ENCODE measurements at regions not wholly inside any gene's neighbourhood (a gene's known extent, or its start where the extent isn't known, plus 50 kb on each side); places are given as distances from the start of the nearest gene placed in this dataset.
"Not testable (repeated sequence)": the region's sequence is repeated elsewhere in the genome, so short reads cannot be mapped to it uniquely, and the experiment has no call there.

DNA sequence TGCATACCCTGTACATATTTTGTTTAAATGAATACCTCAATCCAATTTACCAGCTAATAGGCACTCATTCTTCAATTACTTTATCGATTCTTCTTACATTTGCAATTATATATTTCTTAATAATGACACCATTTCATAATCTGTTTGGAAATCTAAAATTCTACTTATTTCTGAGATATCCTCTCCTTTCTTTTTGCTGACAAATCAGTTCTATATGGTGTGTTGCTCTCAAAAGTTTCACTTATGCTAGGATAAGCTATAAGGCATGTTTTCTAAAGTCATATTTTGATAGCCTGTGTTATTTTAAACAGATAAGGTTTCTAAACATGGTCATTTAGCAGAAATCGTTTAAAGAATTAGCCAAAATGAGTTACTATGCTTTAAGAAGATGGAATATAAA lies 140.6 kb upstream of the GJE1 start:
- Histone ChIP-seq H3K4me3 (no peak overlapping the region), H3K4me1 (no peaks in the 10 kb centered on the region), H3K36me3 (replicated peaks) (no peaks in the 10 kb centered on the region), H3K27me3 (ENCODE audit: low read depth) (no peaks in the 10 kb centered on the region), H3K9me3 (no peaks in the 10 kb centered on the region; the same call in none of the 2 replicates)
- in situ Hi-C loops (cut with MboI; ENCODE audit: low sequenced_read_pairs), result loop anchor here (25.0 kb wide), 1 partner anchor 120 kb away; no protein-coding TSS in a partner anchor
- no peak for DNase-seq (ENCODE audit: low spot score in 2 of 2)

DNA sequence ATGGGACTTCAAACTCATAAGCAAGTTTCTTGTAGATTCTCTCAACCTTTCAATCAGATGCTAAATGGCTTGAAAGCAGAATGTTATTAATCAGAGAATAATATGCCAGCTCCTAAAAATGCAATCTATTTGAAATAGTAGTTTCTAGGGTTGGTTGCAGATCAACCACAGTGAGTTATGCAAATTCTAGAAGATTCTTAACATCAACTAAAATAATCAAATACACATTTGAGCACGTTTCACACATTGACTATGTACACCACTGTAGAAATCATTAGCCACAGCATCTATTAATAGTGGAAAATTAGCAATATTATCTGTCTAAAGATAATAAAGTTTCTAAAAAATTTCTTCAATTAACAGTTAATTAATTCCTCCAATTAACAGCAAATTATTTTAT lies 141.9 kb upstream of the GJE1 start:
- Histone ChIP-seq H3K4me3 (no peak overlapping the region), H3K9me3 (no peaks in the 10 kb centered on the region; the same call in 1 of the 2 replicates), H3K36me3 (replicated peaks) (no peaks in the 10 kb centered on the region), H3K4me1 (no peaks in the 10 kb centered on the region), H3K27me3 (ENCODE audit: low read depth) (no peaks in the 10 kb centered on the region)
- no peak for DNase-seq (ENCODE audit: low spot score in 2 of 2)
- in situ Hi-C loops (cut with MboI; ENCODE audit: low sequenced_read_pairs), result loop anchor here (25.0 kb wide), 1 partner anchor 121 kb away; no protein-coding TSS in a partner anchor

DNA sequence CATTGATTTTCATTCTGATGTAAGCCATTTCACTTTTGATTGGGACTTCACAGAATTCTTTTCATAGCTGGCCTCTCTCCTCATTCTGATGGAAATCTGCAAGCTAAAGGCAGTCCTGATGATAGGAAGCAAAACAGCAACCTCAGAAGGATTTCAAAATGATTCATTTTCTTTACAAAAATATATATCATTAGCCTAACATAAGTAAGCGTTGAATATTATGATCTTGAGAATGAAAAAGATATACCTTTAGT lies 143.1 kb upstream of the GJE1 start:
- no peaks in the 10 kb centered on the region for H3K36me3 ChIP-seq (replicated peaks)
- H3K4me1 ChIP-seq, result no peaks in the 10 kb centered on the region
- no peak overlapping the region for H3K4me3 ChIP-seq
- H3K27me3 ChIP-seq (ENCODE audit: low read depth), result no peaks in the 10 kb centered on the region
- no peak for DNase-seq (ENCODE audit: low spot score in 2 of 2)
- in situ Hi-C loops (cut with MboI; ENCODE audit: low sequenced_read_pairs), result loop anchor here (25.0 kb wide), 1 partner anchor 123 kb away; no protein-coding TSS in a partner anchor
- no peaks in the 10 kb centered on the region for H3K9me3 ChIP-seq

DNA sequence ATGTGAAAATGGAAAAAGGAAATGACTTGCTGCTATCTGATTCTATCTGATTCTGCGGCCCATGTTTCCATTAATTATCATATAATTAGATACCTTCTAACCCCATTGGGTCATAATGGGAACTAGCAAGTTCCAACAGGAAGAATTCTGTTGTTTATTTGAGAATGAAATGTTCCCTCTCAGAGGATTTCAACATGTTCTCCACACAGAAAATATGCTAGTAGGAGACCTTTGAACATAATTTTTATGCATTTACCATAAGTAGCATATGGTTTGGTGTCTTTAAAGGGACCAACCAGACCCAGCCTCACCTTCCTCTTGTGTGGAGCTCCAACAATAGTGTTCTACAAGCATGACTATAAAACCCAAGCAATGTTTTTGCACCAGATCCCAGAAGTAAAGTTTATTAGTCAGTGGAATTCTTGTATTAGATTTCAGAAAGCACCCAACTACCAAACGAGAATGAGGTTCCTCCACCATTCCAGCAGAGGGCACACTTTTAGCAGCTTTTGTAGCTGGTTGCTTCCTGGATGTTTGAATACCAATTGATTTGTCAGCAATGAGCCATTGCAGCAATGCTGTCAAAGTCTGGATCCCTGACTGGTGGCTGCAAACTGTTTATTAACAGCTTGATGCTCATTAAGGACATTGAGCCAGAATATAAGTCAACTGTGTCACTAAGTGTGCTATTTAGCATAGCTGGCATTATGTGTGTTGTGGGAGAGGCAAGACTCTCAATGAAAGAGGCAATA lies 143.6 kb upstream of the GJE1 start:
- DNase-seq (ENCODE audit: low spot score in 2 of 2), result peak; percentile 47 to 54
- Histone ChIP-seq H3K4me1 (no peaks in the 10 kb centered on the region), H3K9me3 (no peaks in the 10 kb centered on the region), H3K36me3 (replicated peaks) (no peaks in the 10 kb centered on the region), H3K27me3 (ENCODE audit: low read depth) (no peaks in the 10 kb centered on the region), H3K4me3 (no peak overlapping the region)
- in situ Hi-C loops (cut with MboI; ENCODE audit: low sequenced_read_pairs), result loop anchor here (25.0 kb wide), 1 partner anchor 123 kb away; no protein-coding TSS in a partner anchor

DNA sequence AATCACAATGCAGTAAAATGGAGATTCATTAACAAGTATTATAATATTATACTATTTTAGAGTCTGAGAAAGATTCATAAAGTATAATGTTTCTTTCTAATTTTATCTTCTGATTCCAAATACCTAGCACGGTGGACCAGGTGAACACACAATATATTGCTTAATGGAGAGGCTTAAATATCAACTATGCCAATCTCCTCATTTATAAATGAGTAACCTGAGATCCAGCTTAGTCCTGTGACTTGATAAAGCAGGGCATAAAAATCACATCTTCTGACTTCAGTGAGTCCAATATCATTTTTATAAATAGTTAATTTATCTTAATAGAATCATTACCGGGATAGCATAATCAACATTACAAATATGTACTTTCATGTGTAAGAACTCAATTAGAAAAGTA lies 144.4 kb upstream of the GJE1 start:
- in situ Hi-C loops (cut with MboI; ENCODE audit: low sequenced_read_pairs), result loop anchor here (25.0 kb wide), 1 partner anchor 124 kb away; no protein-coding TSS in a partner anchor
- DNase-seq (ENCODE audit: low spot score in 2 of 2), result no peak

DNA sequence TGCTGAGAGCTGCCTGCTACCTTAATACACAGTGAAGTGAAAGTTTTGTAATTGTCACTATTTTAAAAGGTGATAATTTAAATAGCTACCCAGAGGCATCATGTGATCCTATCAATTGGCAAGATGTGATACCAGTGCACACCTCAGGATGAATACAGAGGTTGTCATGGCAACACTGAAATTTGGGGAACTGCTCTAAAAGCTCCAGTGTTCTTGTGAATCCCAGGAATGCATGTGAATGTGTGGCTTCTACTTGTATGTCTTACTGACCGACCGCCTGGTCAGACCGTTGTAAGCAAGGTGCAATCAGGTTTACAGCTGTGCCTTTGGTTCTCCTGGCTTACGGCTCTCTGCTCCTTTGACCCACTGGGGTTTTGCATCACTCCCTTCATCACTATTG lies 146.3 kb upstream of the GJE1 start:
- DNase-seq (ENCODE audit: low spot score in 2 of 2), result no peak
- Histone ChIP-seq H3K9me3 (no peaks in the 10 kb centered on the region), H3K36me3 (replicated peaks) (no peaks in the 10 kb centered on the region), H3K4me3 (no peak overlapping the region), H3K27me3 (ENCODE audit: low read depth) (no peaks in the 10 kb centered on the region), H3K4me1 (no peaks in the 10 kb centered on the region)
- in situ Hi-C loops (cut with MboI; ENCODE audit: low sequenced_read_pairs), result loop anchor here (25.0 kb wide), 1 partner anchor 126 kb away; no protein-coding TSS in a partner anchor

More for the DNA sequence above, 144.4 kb upstream of the GJE1 start:
- no peaks in the 10 kb centered on the region for H3K4me1 ChIP-seq
- no peaks in the 10 kb centered on the region for H3K36me3 ChIP-seq (replicated peaks)
- no peaks in the 10 kb centered on the region for H3K9me3 ChIP-seq
- no peaks in the 10 kb centered on the region for H3K27me3 ChIP-seq (ENCODE audit: low read depth)
- H3K4me3 ChIP-seq, result no peak overlapping the region

DNA sequence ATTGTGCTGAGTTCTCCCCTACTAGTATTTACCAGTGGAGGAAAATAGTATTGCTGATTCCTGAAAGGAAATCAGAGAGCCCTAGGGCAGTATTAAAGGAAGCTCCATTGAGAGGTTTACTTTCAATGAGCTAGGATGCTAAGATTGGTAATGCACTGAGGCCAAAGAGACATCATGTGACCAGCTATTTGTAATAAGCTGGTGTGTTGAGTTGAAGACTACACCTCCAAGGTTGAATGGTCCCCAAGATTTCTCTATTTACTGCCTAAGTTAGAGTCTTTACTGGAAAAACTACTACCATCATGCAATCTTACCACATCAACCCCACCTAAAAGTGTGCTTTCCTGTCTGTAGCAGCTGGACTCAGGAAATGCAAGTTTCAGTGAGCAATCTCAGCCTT lies 151.5 kb upstream of the GJE1 start:
- in situ Hi-C loops (cut with MboI; ENCODE audit: low sequenced_read_pairs), result loop anchor here (25.0 kb wide), 1 partner anchor 131 kb away; no protein-coding TSS in a partner anchor
- H3K27me3 ChIP-seq (ENCODE audit: low read depth), result no peaks in the 10 kb centered on the region
- H3K4me1 ChIP-seq, result no peaks in the 10 kb centered on the region
- H3K9me3 ChIP-seq, result no peaks in the 10 kb centered on the region
- no peaks in the 10 kb centered on the region for H3K36me3 ChIP-seq (replicated peaks)
- no peak for DNase-seq (ENCODE audit: low spot score in 2 of 2)
- H3K4me3 ChIP-seq, result no peak overlapping the region

DNA sequence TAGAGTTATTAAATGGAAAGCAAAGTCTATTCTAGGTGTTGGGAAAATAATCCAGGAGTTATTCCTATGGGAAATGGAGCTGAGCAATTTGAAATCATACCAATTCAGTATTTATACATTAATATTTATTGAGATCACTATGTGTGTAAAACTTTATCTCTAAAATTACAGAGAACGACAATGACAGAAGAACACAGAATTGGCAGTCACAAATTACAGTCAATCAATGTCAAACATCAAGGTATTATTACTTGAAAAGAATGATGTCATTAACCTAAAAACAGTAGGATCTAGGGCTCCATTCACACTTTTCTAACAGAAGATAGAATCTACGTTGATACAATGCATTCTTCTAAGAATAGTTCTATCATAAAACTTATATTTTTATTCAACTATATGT lies 154.9 kb upstream of the GJE1 start:
- in situ Hi-C loops (cut with MboI; ENCODE audit: low sequenced_read_pairs), result loop anchor here (25.0 kb wide), 1 partner anchor 135 kb away; no protein-coding TSS in a partner anchor

DNA sequence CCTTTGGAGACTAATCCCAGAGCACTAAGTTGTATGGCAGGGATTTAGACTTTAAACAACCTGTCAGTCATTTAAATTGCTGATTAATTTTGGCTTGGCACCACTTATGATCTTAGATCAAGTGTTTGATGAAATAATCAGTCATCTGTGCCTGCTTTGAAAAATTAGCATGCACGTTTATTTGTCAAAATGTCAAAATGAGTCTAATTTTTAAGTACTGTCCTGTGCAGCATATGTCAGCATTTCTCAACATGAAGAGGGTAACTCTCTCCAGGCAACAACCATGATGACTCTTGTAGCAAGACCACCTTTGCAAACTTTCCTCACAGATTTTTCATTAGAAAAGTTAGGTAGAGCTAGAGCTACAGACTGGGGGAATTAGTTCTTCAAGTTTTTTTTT lies 155.7 kb upstream of the GJE1 start:
- DNase-seq (ENCODE audit: low spot score in 2 of 2), result no peak
- H3K4me3 ChIP-seq, result no peak overlapping the region
- H3K4me1 ChIP-seq, result no peaks in the 10 kb centered on the region
- no peaks in the 10 kb centered on the region for H3K36me3 ChIP-seq (replicated peaks)
- in situ Hi-C loops (cut with MboI; ENCODE audit: low sequenced_read_pairs), result loop anchor here (25.0 kb wide), 1 partner anchor 135 kb away; no protein-coding TSS in a partner anchor
- H3K9me3 ChIP-seq, result no peaks in the 10 kb centered on the region
- H3K27me3 ChIP-seq (ENCODE audit: low read depth), result no peaks in the 10 kb centered on the region

More for the DNA sequence above, 154.9 kb upstream of the GJE1 start:
- Histone ChIP-seq H3K4me3 (no peak overlapping the region), H3K4me1 (no peaks in the 10 kb centered on the region), H3K27me3 (ENCODE audit: low read depth) (no peaks in the 10 kb centered on the region), H3K9me3 (no peaks in the 10 kb centered on the region), H3K36me3 (replicated peaks) (no peaks in the 10 kb centered on the region)
- no peak for DNase-seq (ENCODE audit: low spot score in 2 of 2)

DNA sequence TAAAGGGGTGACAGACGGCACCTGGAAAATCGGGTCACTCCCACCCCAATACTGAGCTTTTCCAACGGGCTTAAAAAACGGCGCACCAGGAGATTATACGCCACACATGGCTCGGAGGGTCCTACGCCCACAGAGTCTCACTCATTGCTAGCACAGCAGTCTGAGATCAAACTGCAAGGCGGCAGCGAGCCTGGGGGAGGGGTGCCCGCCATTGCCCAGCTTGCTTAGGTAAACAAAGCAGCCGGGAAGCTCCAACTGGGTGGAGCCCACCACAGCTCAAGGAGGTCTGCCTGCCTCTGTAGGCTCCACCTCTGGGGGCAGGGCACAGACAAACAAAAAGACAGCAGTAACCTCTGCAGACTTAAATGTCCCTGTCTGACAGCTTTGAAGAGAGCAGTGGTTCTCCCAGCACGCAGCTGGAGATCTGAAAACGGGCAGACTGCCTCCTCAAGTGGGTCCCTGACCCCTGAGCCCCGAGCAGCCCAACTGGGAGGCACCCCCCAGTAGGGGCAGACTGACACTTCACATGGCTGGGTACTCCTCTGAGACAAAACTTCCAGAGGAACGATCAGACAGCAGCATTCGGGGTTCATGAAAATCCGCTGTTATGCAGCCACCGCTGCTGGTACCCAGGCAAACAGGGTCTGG lies 162.8 kb upstream of the GJE1 start:
- in situ Hi-C loops (cut with MboI; ENCODE audit: low sequenced_read_pairs); H3K9me3 ChIP-seq; H3K4me3 ChIP-seq; H3K4me1 ChIP-seq; H3K36me3 ChIP-seq (replicated peaks); H3K27me3 ChIP-seq (ENCODE audit: low read depth); DNase-seq (ENCODE audit: low spot score in 2 of 2): not testable (repeated sequence)

DNA sequence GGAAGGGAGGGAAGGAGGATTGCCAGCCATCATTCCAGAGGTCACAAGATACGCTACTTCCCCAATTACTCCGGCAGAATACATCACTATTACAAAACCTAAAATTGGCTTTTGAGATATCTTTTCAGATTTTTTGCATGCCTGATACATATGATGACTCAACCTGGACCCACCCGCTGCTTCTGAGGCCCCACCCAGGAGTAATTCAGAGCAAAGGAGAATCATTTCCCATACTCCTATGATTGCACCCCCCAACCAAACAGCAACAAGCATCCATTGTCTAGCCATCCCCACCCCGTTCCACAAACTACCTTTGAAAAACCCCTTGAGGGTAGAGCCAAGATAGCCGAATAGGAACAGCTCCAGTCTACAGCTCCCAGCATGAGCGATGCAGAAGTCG lies 163.5 kb upstream of the GJE1 start:
- Histone ChIP-seq H3K27me3 (ENCODE audit: low read depth) (no peaks in the 10 kb centered on the region), H3K4me1 (no peaks in the 10 kb centered on the region), H3K4me3 (no peak overlapping the region), H3K36me3 (replicated peaks) (no peaks in the 10 kb centered on the region), H3K9me3 (no peaks in the 10 kb centered on the region)
- no peak for DNase-seq (ENCODE audit: low spot score in 2 of 2)
- in situ Hi-C loops (cut with MboI; ENCODE audit: low sequenced_read_pairs), result no loop called here

DNA sequence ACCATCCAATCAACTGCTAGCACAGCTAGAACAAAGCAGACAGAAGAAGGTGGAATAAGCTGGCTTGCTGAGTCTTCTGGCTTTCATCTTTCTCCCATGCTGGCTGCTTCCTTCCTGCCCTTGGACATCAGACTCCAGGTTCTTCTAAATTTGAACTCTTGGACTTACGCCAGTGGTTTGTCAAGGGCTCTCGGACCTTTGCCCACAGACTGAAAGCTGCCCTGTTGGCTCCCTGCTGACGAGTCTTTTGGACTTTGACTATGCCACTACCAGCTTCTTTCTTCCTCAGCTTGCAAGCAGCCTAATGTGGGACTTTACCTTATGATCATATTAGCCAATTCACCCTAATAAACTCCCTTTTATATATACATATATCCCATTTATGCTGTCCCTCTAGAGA lies 164.1 kb upstream of the GJE1 start:
- Histone ChIP-seq H3K27me3 (ENCODE audit: low read depth) (no peaks in the 10 kb centered on the region), H3K9me3 (no peaks in the 10 kb centered on the region), H3K4me3 (no peak overlapping the region), H3K4me1 (no peaks in the 10 kb centered on the region), H3K36me3 (replicated peaks) (no peaks in the 10 kb centered on the region)
- in situ Hi-C loops (cut with MboI; ENCODE audit: low sequenced_read_pairs), result no loop called here
- DNase-seq (ENCODE audit: low spot score in 2 of 2), result no peak

DNA sequence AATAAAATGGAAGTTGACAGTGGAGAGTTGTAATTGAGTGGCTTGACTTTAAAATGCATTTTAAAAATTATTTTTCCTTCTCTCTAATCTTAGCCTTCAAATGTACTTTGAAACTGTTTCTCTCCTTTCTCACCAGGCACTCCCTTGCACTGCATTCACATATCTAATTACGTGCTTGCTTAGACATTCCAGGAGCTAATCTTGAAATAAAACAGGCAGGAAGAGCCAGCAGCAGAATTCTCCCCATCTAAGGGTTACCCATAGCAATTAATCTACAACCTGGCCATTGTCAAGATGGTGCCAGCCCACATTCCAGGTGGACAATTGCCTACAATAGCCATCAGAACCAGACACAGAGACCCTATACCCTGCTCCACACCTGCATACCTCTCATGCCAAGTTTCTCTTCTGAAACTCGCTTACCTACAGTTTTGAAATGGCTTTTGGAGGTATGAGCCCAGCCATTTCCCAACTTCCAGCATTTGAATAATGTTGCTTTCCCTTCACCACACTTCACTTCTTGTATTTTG lies 167.6 kb upstream of the GJE1 start:
- in situ Hi-C loops (cut with MboI; ENCODE audit: low sequenced_read_pairs), result no loop called here
- no peaks in the 10 kb centered on the region for H3K4me1 ChIP-seq
- DNase-seq (ENCODE audit: low spot score in 2 of 2), result no peak

More for the DNA sequence above, 167.6 kb upstream of the GJE1 start:
- Histone ChIP-seq H3K36me3 (replicated peaks) (no peaks in the 10 kb centered on the region), H3K27me3 (ENCODE audit: low read depth) (no peaks in the 10 kb centered on the region), H3K4me3 (no peak overlapping the region), H3K9me3 (no peaks in the 10 kb centered on the region)
